ENCODE measurements at regions not wholly inside any gene's neighbourhood (a gene's known extent, or its start where the extent isn't known, plus 50 kb on each side); places are given as distances from the start of the nearest gene placed in this dataset.

DNA sequence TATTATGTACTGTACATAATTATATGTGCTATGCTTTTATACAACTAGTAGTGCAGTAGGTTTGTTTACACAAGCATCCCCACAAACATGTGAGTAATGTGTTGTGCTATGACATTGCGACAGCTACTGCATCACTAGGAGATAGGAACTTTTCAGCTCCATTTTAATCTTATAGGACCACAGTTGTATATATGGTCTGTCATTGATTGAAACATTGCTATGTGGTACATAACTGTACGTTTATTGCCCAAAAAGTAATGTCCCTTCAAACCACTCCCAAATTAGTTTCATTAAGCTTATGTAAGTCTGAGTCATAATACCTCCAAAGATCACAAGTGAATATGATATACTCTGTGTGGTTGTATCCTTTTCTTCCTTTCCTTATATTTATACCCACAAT, 183.2 kb upstream of the POT1 start:
- no peak overlapping the region for H3K4me3 ChIP-seq

DNA sequence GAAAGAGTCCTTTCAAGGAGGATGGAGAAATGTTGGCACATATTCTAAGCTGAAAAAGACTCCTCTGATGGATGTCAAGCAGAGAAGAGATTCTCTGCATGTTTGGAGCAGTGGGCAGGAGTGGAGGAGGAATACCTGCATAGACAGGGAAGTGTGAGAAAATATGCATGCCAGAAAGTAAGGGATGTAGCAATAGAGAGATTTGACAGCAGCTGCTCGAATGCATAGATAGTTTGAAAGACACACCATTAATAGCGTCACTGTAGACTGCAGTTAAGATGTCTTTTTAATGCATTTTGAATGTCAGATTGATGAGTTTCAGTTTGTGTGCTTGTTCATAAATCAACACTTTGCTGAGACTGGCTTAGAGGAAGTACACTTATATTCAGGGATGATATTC, 169.9 kb upstream of the POT1 start:
- WGBS, 4 donors, result 27 to 60% (median 34%) methylated on average over 2 of the region's 2 CpGs
- Histone ChIP-seq H3K4me3 (no peak overlapping the region), H3K27ac (no peak overlapping the region), H3K27me3 (no peaks in the 10 kb centered on the region), H3K36me3 (no peaks in the 10 kb centered on the region), H3K9me3 (no peaks in the 10 kb centered on the region), H3K4me1 (no peaks in the 10 kb centered on the region)
- intact Hi-C loops (cut with DNase I), result no loop called here
- ATAC-seq (no peak), DNase-seq (no peak)
- TF ChIP-seq, protein P1, sequence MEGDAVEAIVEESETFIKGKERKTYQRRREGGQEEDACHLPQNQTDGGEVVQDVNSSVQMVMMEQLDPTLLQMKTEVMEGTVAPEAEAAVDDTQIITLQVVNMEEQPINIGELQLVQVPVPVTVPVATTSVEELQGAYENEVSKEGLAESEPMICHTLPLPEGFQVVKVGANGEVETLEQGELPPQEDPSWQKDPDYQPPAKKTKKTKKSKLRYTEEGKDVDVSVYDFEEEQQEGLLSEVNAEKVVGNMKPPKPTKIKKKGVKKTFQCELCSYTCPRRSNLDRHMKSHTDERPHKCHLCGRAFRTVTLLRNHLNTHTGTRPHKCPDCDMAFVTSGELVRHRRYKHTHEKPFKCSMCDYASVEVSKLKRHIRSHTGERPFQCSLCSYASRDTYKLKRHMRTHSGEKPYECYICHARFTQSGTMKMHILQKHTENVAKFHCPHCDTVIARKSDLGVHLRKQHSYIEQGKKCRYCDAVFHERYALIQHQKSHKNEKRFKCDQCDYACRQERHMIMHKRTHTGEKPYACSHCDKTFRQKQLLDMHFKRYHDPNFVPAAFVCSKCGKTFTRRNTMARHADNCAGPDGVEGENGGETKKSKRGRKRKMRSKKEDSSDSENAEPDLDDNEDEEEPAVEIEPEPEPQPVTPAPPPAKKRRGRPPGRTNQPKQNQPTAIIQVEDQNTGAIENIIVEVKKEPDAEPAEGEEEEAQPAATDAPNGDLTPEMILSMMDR (IDR thresholded peaks at IDR 0.05), result no peak
- no peak for TF ChIP-seq POLR2A (IDR thresholded peaks at IDR 0.05)

More for the DNA sequence above, 183.2 kb upstream of the POT1 start:
- H3K4me1 ChIP-seq, result no peaks in the 10 kb centered on the region
- DNase-seq (no peak), ATAC-seq (no peak)
- peaks cover 0 to 10% (median 0%) of the 10 kb centered on the region in 12 donors for H3K9me3 ChIP-seq
- no peaks in the 10 kb centered on the region for H3K27me3 ChIP-seq
- no peaks in the 10 kb centered on the region for H3K36me3 ChIP-seq
- intact Hi-C loops (cut with DNase I), result no loop called here
- no peak for TF ChIP-seq POLR2A (IDR thresholded peaks at IDR 0.05)
- TF ChIP-seq, protein P1 (IDR thresholded peaks at IDR 0.05), result no peak
- no peak overlapping the region for H3K27ac ChIP-seq
- WGBS, 4 donors, result 87 to 94% (median 93%) methylated on average over 2 of the region's 2 CpGs

DNA sequence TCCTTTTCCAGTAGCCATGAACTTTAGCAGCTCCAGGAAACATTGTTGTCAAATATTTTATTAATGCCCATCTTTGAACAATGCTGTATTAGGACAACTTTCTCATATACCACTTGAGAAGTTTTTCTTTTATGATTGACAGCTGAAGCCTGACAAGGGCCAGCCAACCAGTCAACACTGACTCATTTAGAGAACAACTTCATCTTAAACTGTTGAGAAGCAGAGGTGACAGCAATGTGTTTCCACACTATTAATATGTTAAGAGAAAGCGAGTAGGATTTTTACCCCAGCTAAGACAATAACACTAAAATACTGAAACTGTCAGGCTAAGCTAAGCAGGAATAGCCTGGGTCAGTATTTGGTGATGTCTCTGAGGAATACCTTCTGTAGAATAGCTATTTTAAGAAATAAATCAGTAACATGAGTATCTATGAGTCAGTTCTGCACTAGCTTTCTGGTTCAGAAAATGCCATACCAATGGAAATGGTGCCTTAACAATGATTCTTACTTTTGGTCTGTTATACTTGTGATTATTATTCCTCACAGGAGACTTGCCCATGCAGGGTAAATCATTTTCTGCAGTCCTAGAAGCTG, 168.8 kb upstream of the POT1 start:
- H3K4me3 ChIP-seq, result no peak overlapping the region
- no peak for DNase-seq
- no peaks in the 10 kb centered on the region for H3K4me1 ChIP-seq
- no peaks in the 10 kb centered on the region for H3K36me3 ChIP-seq
- no peak for ATAC-seq
- H3K27me3 ChIP-seq, result no peaks in the 10 kb centered on the region
- 48 to 79% (median 63%) methylated on average over 1 of the region's 1 CpG for WGBS, 4 donors
- intact Hi-C loops (cut with DNase I), result no loop called here
- TF ChIP-seq POLR2A (IDR thresholded peaks at IDR 0.05), result no peak
- TF ChIP-seq, protein P1 (IDR thresholded peaks at IDR 0.05), result no peak
- H3K27ac ChIP-seq, result no peak overlapping the region
- H3K9me3 ChIP-seq, result no peaks in the 10 kb centered on the region

DNA sequence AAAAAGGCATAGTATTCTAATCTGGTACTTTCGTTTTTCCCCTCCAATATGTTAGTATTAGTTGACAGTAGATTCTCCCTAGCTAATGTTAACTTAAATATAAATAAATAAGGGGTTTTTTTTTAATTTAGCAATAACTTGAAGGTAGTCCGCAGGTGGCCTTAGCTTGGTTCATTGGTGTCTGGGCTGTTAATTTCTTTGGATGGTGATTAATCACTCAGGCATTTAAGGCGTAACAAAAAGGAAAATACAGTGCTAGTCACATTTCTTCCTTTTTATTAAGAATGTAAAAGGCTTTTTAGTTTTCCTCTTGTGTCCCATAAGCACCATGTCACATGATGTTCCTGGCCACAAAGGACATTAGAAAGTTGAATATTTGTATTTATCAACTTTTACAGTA, 161.0 kb upstream of the POT1 start:
- no peak for DNase-seq
- H3K27ac ChIP-seq, result no peak overlapping the region
- intact Hi-C loops (cut with DNase I), result no loop called here
- no peaks in the 10 kb centered on the region for H3K9me3 ChIP-seq
- no peak overlapping the region for H3K4me3 ChIP-seq
- TF ChIP-seq POLR2A (IDR thresholded peaks at IDR 0.05), result no peak
- TF ChIP-seq, protein P1 (IDR thresholded peaks at IDR 0.05), result no peak
- no peaks in the 10 kb centered on the region for H3K27me3 ChIP-seq
- ATAC-seq, result no peak
- no peaks in the 10 kb centered on the region for H3K4me1 ChIP-seq
- H3K36me3 ChIP-seq, result no peaks in the 10 kb centered on the region
- 83 to 88% (median 85%) methylated on average over 3 of the region's 3 CpGs for WGBS, 4 donors
